OCI-LY3 (cell line): ENCODE measurements at regions not wholly inside any gene's neighbourhood (a gene's known extent, or its start where the extent isn't known, plus 50 kb on each side); places are given as distances from the start of the nearest gene placed in this dataset.

Experiments used
- H2AFZ ChIP-seq: fragments of 200-600, 300-600 bp; shearing (Covaris generic); 2 replicates; pipeline ENCODE4 v1.6.0; 2014; ENCODE audit warnings: antibody characterized with exemption, low read depth, low read length
- H3K27ac ChIP-seq: fragments of 200-600, 300-600 bp; sonication (generic); 2 replicates; pipeline ENCODE4 v1.5.1; 2014; ENCODE audit warnings: mild to moderate bottlenecking, low read length, moderate library complexity, mixed read lengths
- H3K27me3 ChIP-seq: fragments of 200-600, 300-600 bp; sonication (generic); 2 replicates; pipeline ENCODE4 v1.6.1; 2014; ENCODE audit warnings: low read depth, low read length, mixed read lengths
- H3K36me3 ChIP-seq: fragments of 200-600, 300-600 bp; sonication (generic); replicated peaks from 2 replicates; pipeline ENCODE3; 2014; ENCODE audit warnings: low read depth, low read length, mixed read lengths
- H3K4me1 ChIP-seq: fragments of 300-600, 200-600 bp; sonication (generic); 2 replicates; pipeline ENCODE4 v1.6.1; 2014; ENCODE audit warnings: low read length, mixed read lengths
- H3K4me2 ChIP-seq: fragments of 200-600, 300-600 bp; sonication (generic); 2 replicates; pipeline ENCODE4 v1.6.1; 2014; ENCODE audit warnings: low read length, mixed read lengths
- H3K4me3 ChIP-seq: fragments of 300-600, 200-600 bp; sonication (generic); 2 replicates; pipeline ENCODE4 v1.5.1; 2014; ENCODE audit warnings: antibody characterized with exemption, mild to moderate bottlenecking, low read length, moderate library complexity
- H3K79me2 ChIP-seq: fragments of 300-600, 200-600 bp; shearing (Covaris generic); 2 replicates; pipeline ENCODE4 v1.6.1; 2014; ENCODE audit warnings: mild to moderate bottlenecking, low read length, mixed read lengths
- H3K9ac ChIP-seq: fragments of 300-600, 200-600 bp; shearing (Covaris generic); 2 replicates; pipeline ENCODE4 v1.6.0; 2014; ENCODE audit warnings: mild to moderate bottlenecking, low read length, moderate library complexity
- H3K9me3 ChIP-seq: fragments of 200-600, 300-600 bp; shearing (Covaris generic); 2 replicates; pipeline ENCODE4 v1.6.1; 2014; ENCODE audit warnings: low read length, mixed read lengths; ENCODE audit not compliant: insufficient read depth
- H4K20me1 ChIP-seq: fragments of 200-600, 300-600 bp; sonication (generic); 2 replicates; pipeline ENCODE4 v1.6.1; 2016; ENCODE audit warnings: low read length, mixed read lengths; ENCODE audit not compliant: insufficient read depth
- CTCF ChIP-seq: fragments of 200-600, 300-600 bp; sonication (generic); IDR thresholded peaks from 2 replicates; pipeline ENCODE4 v1.5.1; 2014; ENCODE audit warnings: antibody characterized with exemption, low read length, low read depth
- EZH2phosphoT487 ChIP-seq: fragments of 200-600 bp; shearing (Covaris generic); IDR thresholded peaks from 2 replicates; pipeline ENCODE4 v1.6.1; 2018; ENCODE audit warnings: antibody characterized with exemption, mixed run types, low read depth

GRCh38 chr4:35695421-35695820 lies 548.9 kb downstream of the ARAP2 start:
- no peak overlapping the region for H3K27ac ChIP-seq
- H3K9ac ChIP-seq = no peak overlapping the region
- no peaks in the 10 kb centered on the region for H4K20me1 ChIP-seq
- no peaks in the 10 kb centered on the region for H3K36me3 ChIP-seq
- H3K4me3 ChIP-seq = no peak overlapping the region
- H3K4me2 ChIP-seq = no peak overlapping the region
- H3K27me3 ChIP-seq = no peaks in the 10 kb centered on the region
- no peaks in the 10 kb centered on the region for H3K79me2 ChIP-seq
- TF ChIP-seq CTCF (no peak), EZH2phosphoT487 (no peak)
- no peaks in the 10 kb centered on the region for H3K9me3 ChIP-seq
- no peak overlapping the region for H2AFZ ChIP-seq
- no peaks in the 10 kb centered on the region for H3K4me1 ChIP-seq

- Histone ChIP-seq H4K20me1 (no peaks in the 10 kb centered on the region), H3K4me1 (peaks cover 9% of the 10 kb centered on the region), H3K27me3 (no peaks in the 10 kb centered on the region), H3K4me3 (no peak overlapping the region), H3K9ac (no peak overlapping the region), H3K79me2 (no peaks in the 10 kb centered on the region), H2AFZ (no peak overlapping the region), H3K27ac (no peak overlapping the region), H3K9me3 (no peaks in the 10 kb centered on the region), H3K36me3 (no peaks in the 10 kb centered on the region), H3K4me2 (no peak overlapping the region)
- TF ChIP-seq EZH2phosphoT487 (no peak), CTCF (no peak)
Observed at GRCh38 chr4:35697210-35697736, 547.0 kb downstream of the ARAP2 start.

GRCh38 chr4:35700663-35701062 lies 543.7 kb downstream of the ARAP2 start:
- Histone ChIP-seq H4K20me1 (no peaks in the 10 kb centered on the region), H3K9me3 (no peaks in the 10 kb centered on the region), H3K4me2 (no peak overlapping the region), H2AFZ (no peak overlapping the region), H3K4me1 (peaks cover 9% of the 10 kb centered on the region), H3K4me3 (no peak overlapping the region), H3K79me2 (no peaks in the 10 kb centered on the region), H3K27me3 (no peaks in the 10 kb centered on the region), H3K27ac (no peak overlapping the region), H3K9ac (no peak overlapping the region), H3K36me3 (no peaks in the 10 kb centered on the region)
- no peak for TF ChIP-seq EZH2phosphoT487
- no peak for TF ChIP-seq CTCF

- no peak overlapping the region for H3K4me2 ChIP-seq
- TF ChIP-seq CTCF = no peak
- TF ChIP-seq EZH2phosphoT487 = no peak
- H3K36me3 ChIP-seq = peaks cover 2% of the 10 kb centered on the region
- H3K4me1 ChIP-seq = no peaks in the 10 kb centered on the region
- H3K4me3 ChIP-seq = no peak overlapping the region
- no peaks in the 10 kb centered on the region for H3K27me3 ChIP-seq
- no peak overlapping the region for H3K27ac ChIP-seq
- H2AFZ ChIP-seq = no peak overlapping the region
- H3K79me2 ChIP-seq = no peaks in the 10 kb centered on the region
- no peaks in the 10 kb centered on the region for H4K20me1 ChIP-seq
- no peak overlapping the region for H3K9ac ChIP-seq
- peaks cover 10% of the 10 kb centered on the region for H3K9me3 ChIP-seq
Observed at GRCh38 chr4:35709080-35709479, 535.2 kb downstream of the ARAP2 start.
